ENCODE measurements at regions not wholly inside any gene's neighbourhood (a gene's known extent, or its start where the extent isn't known, plus 50 kb on each side); places are given as distances from the start of the nearest gene placed in this dataset.
A peak's percentile ranks its signal among the peaks of the same experiment; 100 is the strongest.

- Histone ChIP-seq H3K27me3 (ENCODE audit: control insufficient read depth, insufficient read depth, low read length) (peaks cover 36% of the 10 kb centered on the region), H3K36me3 (ENCODE audit: control insufficient read depth, insufficient read depth, low read length) (no peaks in the 10 kb centered on the region), H3K4me3 (ENCODE audit: low read depth, low read length) (no peak overlapping the region)
- FAIRE-seq (no peak), DNase-seq (ENCODE audit: low read depth) (no peak)
- TF ChIP-seq CTCF (IDR thresholded peaks at IDR 0.05; ENCODE audit: insufficient read depth, low read length, severe bottlenecking): no peak
Measured at GRCh38 chr2:16250056-16250425, 309.7 kb downstream of the MYCN start.

GRCh38 chr2:16249246-16250055 is 309.1 kb downstream of the MYCN start:
- no peak for FAIRE-seq
- Histone ChIP-seq H3K36me3 (ENCODE audit: control insufficient read depth, insufficient read depth, low read length) (no peaks in the 10 kb centered on the region), H3K4me3 (ENCODE audit: low read depth, low read length) (no peak overlapping the region), H3K27me3 (ENCODE audit: control insufficient read depth, insufficient read depth, low read length) (peaks cover 38% of the 10 kb centered on the region)
- TF ChIP-seq CTCF (IDR thresholded peaks at IDR 0.05; ENCODE audit: insufficient read depth, low read length, severe bottlenecking): no peak
- DNase-seq (ENCODE audit: low read depth): peak; percentile 27

- FAIRE-seq (no peak), DNase-seq (ENCODE audit: low read depth) (no peak)
- Histone ChIP-seq H3K27me3 (ENCODE audit: control insufficient read depth, insufficient read depth, low read length) (peaks cover 39% of the 10 kb centered on the region), H3K36me3 (ENCODE audit: control insufficient read depth, insufficient read depth, low read length) (no peaks in the 10 kb centered on the region), H3K4me3 (ENCODE audit: low read depth, low read length) (no peak overlapping the region)
- no peak for TF ChIP-seq CTCF (IDR thresholded peaks at IDR 0.05; ENCODE audit: insufficient read depth, low read length, severe bottlenecking)
Measured at GRCh38 chr2:16248571-16249105, 308.3 kb downstream of the MYCN start.

- no peak overlapping the region for H3K4me3 ChIP-seq (ENCODE audit: low read depth, low read length)
- TF ChIP-seq CTCF (IDR thresholded peaks at IDR 0.05; ENCODE audit: insufficient read depth, low read length, severe bottlenecking): no peak
- peaks cover 34% of the 10 kb centered on the region for H3K27me3 ChIP-seq (ENCODE audit: control insufficient read depth, insufficient read depth, low read length)
- DNase-seq (ENCODE audit: low read depth) (peak; percentile 69), FAIRE-seq (no peak)
- H3K36me3 ChIP-seq (ENCODE audit: control insufficient read depth, insufficient read depth, low read length): no peaks in the 10 kb centered on the region
Measured at GRCh38 chr2:16247326-16248122, 307.2 kb downstream of the MYCN start.

- H3K4me3 ChIP-seq (ENCODE audit: low read depth, low read length): no peak overlapping the region
- DNase-seq (ENCODE audit: low read depth) (no peak), FAIRE-seq (no peak)
- no peak for TF ChIP-seq CTCF (IDR thresholded peaks at IDR 0.05; ENCODE audit: insufficient read depth, low read length, severe bottlenecking)
- H3K36me3 ChIP-seq (ENCODE audit: control insufficient read depth, insufficient read depth, low read length): no peaks in the 10 kb centered on the region
- H3K27me3 ChIP-seq (ENCODE audit: control insufficient read depth, insufficient read depth, low read length): peaks cover 31% of the 10 kb centered on the region
Measured at GRCh38 chr2:16246911-16247310, 306.6 kb downstream of the MYCN start.
